Posterior cingulate gyrus (tissue), 11 donors: ENCODE measurements at regions not wholly inside any gene's neighbourhood (a gene's known extent, or its start where the extent isn't known, plus 50 kb on each side); places are given as distances from the start of the nearest gene placed in this dataset.

ENCODE experiments used
- DNase-seq, 10 donors: peaks; one replicate each; pipeline versions ENCODE4 v3.0.0 to v3.0.0-alpha.2; 2020 to 2021; ENCODE audit warnings: mixed read lengths in 3 of 10
- intact Hi-C: fragments of 100-400 bp; cut with DNase I; formaldehyde crosslinking; loops from one replicate; pipeline ENCODE4 v1.15.1; 2023

DNA sequence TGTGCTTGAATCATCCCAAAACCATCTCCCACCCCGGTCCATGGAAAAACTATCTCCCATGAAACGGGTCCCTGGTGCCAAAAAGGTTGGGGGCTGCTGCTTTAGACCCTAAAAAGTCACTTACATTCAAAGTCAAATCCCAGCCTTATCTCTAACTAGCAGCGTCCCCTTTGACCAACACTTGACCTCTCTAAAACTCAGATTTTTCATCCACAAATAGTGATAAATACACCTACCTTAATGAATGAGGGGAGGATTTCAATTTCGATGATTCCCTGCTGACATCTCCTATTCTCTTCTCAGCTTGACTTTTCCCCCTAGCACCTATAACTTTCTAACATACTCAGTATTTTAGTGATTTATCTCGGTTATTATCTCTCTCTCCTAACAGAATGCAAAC, 137.3 kb downstream of the BTG1 start:
- intact Hi-C loops = no loop called here
- DNase-seq = no peak

- DNase-seq = no peak
- intact Hi-C loops = no loop called here
These were observed 137.9 kb downstream of the BTG1 start for GRCh38 chr12:92007787-92008186.

- intact Hi-C loops = no loop called here
- DNase-seq = no peak
These were observed 141.9 kb downstream of the BTG1 start for GRCh38 chr12:92003701-92004100.

DNA sequence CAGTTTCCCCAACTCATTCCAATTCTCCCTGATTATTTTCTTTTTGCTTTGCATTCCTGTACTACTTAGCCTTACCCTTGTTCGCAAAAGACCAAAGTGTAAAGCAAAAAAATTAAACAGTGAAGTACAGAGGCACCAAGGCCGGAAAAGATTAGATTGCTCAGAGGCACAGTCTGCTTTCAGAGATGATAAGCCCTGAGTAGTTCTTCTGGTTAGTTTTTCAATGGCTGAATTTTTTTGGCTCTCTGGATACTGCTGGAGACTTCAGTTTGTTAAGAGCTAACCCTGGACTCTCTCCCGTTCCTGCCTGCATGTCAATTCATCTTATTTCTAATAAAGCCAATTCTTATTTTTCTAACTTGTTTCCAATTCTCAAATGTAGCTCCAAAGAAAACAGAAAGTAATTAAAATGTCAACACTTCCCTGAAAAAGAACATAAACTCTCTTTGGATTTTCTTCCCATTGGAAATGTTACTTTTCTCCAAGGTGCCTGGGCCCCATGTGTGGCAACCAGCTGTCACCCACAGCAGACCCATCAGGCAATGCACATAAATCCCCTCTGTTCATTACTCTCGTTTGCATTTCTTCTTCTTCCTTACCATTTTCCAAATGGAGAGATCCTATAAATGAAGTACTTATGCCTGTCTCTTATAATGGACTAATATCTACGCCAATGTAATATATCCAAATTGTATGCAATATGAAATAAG, 142.8 kb downstream of the BTG1 start:
- no peak for DNase-seq
- intact Hi-C loops = no loop called here

DNA sequence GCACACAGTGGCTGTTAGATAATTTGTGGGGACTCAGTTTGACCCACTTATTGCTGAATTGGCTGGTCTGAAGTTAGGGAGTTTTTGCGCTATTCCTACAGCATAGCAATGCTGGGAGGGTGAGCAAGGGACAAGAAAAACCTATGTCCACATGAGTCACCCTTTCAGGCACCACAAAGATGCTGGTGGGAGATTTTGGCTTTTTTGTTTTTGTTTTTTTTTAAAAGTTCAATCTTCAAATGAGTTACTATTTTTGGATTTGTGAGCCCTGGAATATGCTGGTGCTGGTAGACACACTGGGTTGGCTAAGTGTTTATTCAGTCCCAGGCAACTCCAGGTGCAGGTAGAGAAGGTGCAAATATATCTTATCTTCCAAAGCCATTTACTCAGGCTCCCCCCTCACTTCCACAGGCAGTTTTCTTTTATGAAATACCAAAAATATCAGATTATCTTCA, 143.4 kb downstream of the BTG1 start:
- intact Hi-C loops = no loop called here
- DNase-seq = no peak

GRCh38 chr12:92000597-92000996, 145.0 kb downstream of the BTG1 start:
- intact Hi-C loops = no loop called here

DNA sequence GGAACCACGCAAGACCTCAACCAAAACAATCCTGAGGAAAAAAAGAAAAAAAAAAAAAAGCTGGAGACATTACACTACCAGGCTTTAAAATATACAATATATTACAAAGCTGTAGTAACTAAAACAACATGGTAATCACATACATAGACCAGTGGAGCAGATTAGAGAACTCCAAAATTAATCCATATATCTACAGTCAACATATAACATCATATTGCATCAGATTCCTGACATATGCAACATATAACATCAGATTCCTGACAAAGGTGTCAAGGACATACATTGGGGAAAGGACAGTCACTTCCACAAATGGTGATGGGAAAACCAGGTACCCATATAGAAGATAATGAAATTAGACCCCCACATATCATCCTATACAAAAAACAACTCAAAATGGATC, 145.8 kb downstream of the BTG1 start:
- DNase-seq = no peak
- intact Hi-C loops = no loop called here

More at GRCh38 chr12:92000597-92000996, 145.0 kb downstream of the BTG1 start:
- DNase-seq = no peak

DNA sequence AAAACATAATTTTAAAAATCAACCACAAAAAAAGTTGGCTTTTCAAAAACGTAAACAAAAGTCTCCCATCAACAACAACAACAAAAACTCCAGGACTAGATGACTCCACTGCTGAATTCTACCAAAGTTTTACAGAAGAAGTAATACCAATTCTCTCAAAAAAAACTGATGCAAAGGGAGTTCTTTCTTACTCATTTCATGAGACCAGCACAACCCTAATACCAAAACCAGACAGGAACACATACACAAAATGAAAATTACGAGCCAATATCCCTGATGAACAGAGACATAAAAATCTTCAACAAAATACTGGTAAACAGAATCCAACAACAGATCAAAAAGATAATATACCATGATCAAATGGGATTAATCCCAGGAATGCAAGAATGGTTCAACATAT, 147.3 kb downstream of the BTG1 start:
- intact Hi-C loops = no loop called here
- no peak for DNase-seq

GRCh38 chr12:91994208-91994797, 151.3 kb downstream of the BTG1 start:
- no peak for DNase-seq

GRCh38 chr12:91993287-91994017, 152.2 kb downstream of the BTG1 start:
- no peak for DNase-seq
- intact Hi-C loops = no loop called here

More at GRCh38 chr12:91994208-91994797, 151.3 kb downstream of the BTG1 start:
- intact Hi-C loops = no loop called here

GRCh38 chr12:91991399-91992187, 154.1 kb downstream of the BTG1 start:
- intact Hi-C loops = no loop called here

GRCh38 chr12:91990525-91990924, 155.1 kb downstream of the BTG1 start:
- intact Hi-C loops = no loop called here
- no peak for DNase-seq

More at GRCh38 chr12:91991399-91992187, 154.1 kb downstream of the BTG1 start:
- DNase-seq = no peak

DNA sequence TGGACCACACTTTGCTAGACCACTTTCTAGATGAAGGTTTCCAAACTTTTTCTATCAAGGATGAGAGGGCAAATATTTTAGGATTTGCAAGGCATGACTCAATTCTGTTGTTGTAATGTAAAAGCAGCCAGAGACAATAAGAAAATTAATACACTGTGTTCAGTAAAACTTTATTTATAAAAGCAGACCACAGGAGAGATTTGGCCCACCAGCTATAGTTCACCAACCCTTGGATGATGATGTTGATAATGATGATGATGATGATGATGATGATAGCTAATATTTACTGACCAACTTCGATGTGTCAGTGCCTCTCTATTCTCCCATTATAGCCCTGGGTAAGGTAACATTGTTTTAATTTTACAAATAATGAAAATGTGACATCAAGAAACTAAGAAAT, 156.5 kb downstream of the BTG1 start:
- intact Hi-C loops = no loop called here

DNA sequence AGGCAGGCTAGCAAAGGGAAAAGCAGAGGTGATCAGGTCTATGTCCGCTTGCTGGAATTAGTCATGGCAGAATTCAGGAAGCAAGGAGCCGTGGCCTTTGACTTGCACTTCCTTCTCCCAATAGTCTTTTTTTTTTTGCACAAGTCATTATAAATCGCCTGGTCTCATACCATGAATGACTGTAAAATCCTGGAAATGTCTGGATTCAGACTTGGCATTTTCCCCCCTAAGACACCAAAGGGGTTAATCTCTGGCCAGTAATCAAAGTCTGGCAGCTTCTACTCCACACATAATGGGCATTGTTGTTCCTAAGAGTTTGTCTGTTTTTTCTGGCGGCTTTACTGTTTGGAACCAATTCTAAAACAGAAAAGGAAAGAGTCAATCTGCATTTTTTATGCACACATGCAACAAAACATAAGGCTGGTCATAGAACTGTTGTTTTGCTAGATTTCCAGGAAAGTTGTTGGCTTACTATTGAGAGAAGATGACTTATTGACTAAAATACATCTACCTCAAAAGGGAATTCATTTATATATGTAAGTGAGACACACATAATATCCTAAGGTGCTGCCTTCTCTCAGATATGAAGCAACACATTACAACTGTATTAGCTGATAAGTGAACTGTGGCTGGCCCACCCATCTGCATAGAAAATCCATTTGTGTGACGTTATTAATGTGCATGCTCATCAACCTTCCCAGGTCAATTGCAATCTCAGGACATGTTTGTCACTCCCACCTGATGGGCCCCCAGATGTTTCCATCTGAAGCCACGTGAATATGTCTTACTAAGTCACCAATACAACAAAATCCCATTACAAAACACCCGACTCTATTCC, 157.3 kb downstream of the BTG1 start:
- no peak for DNase-seq
- intact Hi-C loops = no loop called here

More for the DNA sequence above, 156.5 kb downstream of the BTG1 start:
- DNase-seq = no peak

GRCh38 chr12:91986084-91986483, 159.6 kb downstream of the BTG1 start:
- intact Hi-C loops = no loop called here
- DNase-seq = no peak

DNA sequence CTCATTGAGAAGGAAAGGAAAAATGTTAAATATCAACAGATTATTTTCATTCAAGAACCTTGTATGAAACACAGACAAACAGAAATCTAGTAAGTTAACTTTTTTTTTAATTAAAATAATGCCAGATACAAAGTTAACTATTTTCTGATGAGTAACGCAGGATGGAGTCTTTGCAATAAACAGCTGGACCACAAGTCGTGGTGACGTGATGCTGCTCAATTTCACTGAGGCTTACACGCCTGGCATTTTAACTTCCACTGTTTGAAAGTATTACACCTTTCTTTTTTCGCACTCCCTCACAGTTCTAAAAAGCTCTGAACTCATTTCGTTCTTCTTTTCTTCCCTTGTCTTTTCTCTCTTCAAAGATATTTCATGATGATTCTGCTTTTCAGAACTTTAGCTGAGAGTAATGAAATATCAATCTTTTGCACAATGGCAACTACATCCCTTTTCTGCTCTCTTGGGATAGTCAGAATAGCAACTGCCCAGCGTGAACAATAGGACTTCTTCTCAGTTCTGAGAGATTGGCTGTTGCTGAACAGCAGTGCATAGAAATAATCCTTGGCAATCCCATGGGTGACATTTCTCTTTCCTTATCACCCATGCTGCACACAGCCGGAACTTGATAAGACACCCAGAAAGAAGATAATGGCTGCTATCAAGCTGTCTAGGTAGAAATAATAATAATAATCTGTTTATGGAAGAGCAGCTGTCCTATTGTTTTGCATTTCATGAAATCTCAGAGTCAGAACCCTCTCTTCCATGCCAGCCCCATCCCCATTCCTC, 160.5 kb downstream of the BTG1 start:
- DNase-seq = no peak
- intact Hi-C loops = no loop called here

DNA sequence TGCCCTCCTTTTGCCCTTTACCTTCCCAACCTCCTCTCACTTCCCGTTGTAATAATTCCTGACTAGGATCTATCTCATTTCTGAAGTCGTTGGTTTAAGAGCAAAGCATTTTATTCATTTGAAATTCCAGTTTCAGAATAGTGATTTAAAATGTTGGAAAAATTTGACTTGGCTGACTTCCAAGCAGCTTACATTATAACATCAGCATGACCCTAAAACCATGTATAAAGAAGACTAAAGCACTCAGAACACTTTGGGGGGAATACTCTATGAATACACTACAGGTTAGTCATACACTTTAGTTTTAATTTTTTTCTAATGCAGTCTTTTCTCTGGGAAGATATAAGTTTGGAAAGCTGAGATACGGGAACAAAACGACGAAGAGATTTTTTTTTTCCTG, 161.1 kb downstream of the BTG1 start:
- DNase-seq = no peak
- intact Hi-C loops = no loop called here

DNA sequence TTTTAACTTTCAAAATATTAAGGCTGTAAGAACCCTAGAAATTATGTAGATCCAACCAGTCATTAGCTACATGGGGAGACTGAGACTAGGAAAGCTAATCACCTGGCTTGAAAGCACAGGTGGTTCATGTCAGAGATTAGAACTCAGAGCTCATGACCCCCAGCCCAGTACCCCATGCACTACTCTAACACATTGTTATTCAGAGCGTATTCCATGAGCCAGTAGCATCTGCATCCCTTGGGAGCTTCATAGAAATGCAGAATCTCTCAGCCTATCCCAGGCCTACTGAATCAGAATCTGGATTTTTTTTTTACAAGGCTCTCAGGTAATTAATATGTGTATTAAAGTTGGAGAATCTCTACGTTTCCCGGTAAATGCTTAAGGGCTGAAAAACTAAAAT, 161.7 kb downstream of the BTG1 start:
- DNase-seq = no peak
- intact Hi-C loops = no loop called here

- intact Hi-C loops = no loop called here
- DNase-seq = no peak
These were observed 162.7 kb downstream of the BTG1 start for GRCh38 chr12:91982946-91983345.
